ENCODE measurements at regions not wholly inside any gene's neighbourhood (a gene's known extent, or its start where the extent isn't known, plus 50 kb on each side); places are given as distances from the start of the nearest gene placed in this dataset.

- Histone ChIP-seq H3K36me3 (no peaks in the 10 kb centered on the region), H3K27ac (no peak overlapping the region), H3K4me3 (no peak overlapping the region), H3K9me3 (peaks cover 0 to 6% (median 0%) of the 10 kb centered on the region in 3 donors), H3K27me3 (no peaks in the 10 kb centered on the region), H3K4me1 (no peaks in the 10 kb centered on the region)
- TF ChIP-seq POLR2A (IDR thresholded peaks at IDR 0.05) (no peak), POLR2AphosphoS5 (IDR thresholded peaks at IDR 0.05) (no peak), CTCF (IDR thresholded peaks at IDR 0.05) (no peak), EP300 (IDR thresholded peaks at IDR 0.05) (no peak)
- no peak for ATAC-seq
- 100% methylated on average over 2 of the region's 16 CpGs; no CpG with 5 or more reads in 1 of the 2 donors for WGBS, 2 donors (ENCODE audit: low coverage in 1 of 2)
These were observed 165.1 kb downstream of the CENPC start for GRCh38 chr4:67380154-67380553.

- WGBS, 2 donors (ENCODE audit: low coverage in 1 of 2) = 82 to 87% methylated on average over 2 to 3 of the region's 3 CpGs
- TF ChIP-seq CTCF (IDR thresholded peaks at IDR 0.05) = no peak
- no peak for TF ChIP-seq EP300 (IDR thresholded peaks at IDR 0.05)
- no peak for TF ChIP-seq POLR2A (IDR thresholded peaks at IDR 0.05)
- TF ChIP-seq POLR2AphosphoS5 (IDR thresholded peaks at IDR 0.05) = no peak
- ATAC-seq = no peak
These were observed 170.0 kb downstream of the CENPC start for GRCh38 chr4:67375291-67375690.

GRCh38 chr4:67371615-67372014 lies 173.7 kb downstream of the CENPC start:
- TF ChIP-seq CTCF (IDR thresholded peaks at IDR 0.05) (no peak), EP300 (IDR thresholded peaks at IDR 0.05) (no peak), POLR2A (IDR thresholded peaks at IDR 0.05) (no peak), POLR2AphosphoS5 (IDR thresholded peaks at IDR 0.05) (no peak)
- ATAC-seq = no peak
- Histone ChIP-seq H3K27me3 (no peaks in the 10 kb centered on the region), H3K27ac (no peak overlapping the region), H3K4me3 (no peak overlapping the region), H3K36me3 (no peaks in the 10 kb centered on the region), H3K9me3 (no peaks in the 10 kb centered on the region), H3K4me1 (no peaks in the 10 kb centered on the region)
- WGBS, 2 donors (ENCODE audit: low coverage in 1 of 2) = 5 to 50% methylated on average over 1 to 2 of the region's 2 CpGs

More at GRCh38 chr4:67375291-67375690, 170.0 kb downstream of the CENPC start:
- H3K27me3 ChIP-seq = no peaks in the 10 kb centered on the region
- H3K27ac ChIP-seq = no peak overlapping the region
- H3K9me3 ChIP-seq = no peaks in the 10 kb centered on the region
- no peaks in the 10 kb centered on the region for H3K36me3 ChIP-seq
- H3K4me1 ChIP-seq = no peaks in the 10 kb centered on the region
- H3K4me3 ChIP-seq = no peak overlapping the region

- no peaks in the 10 kb centered on the region for H3K4me1 ChIP-seq
- 63 to 67% methylated on average over 1 to 2 of the region's 3 CpGs for WGBS, 2 donors (ENCODE audit: low coverage in 1 of 2)
- H3K9me3 ChIP-seq = peaks cover 0 to 15% (median 0%) of the 10 kb centered on the region in 3 donors
- H3K27me3 ChIP-seq = no peaks in the 10 kb centered on the region
- TF ChIP-seq POLR2A (IDR thresholded peaks at IDR 0.05) = no peak
- no peak for TF ChIP-seq CTCF (IDR thresholded peaks at IDR 0.05)
- TF ChIP-seq EP300 (IDR thresholded peaks at IDR 0.05) = no peak
- ATAC-seq = no peak
- no peak overlapping the region for H3K4me3 ChIP-seq
- no peaks in the 10 kb centered on the region for H3K36me3 ChIP-seq
- H3K27ac ChIP-seq = no peak overlapping the region
These were observed 178.9 kb downstream of the CENPC start for GRCh38 chr4:67366311-67366861.

GRCh38 chr4:67365661-67366245 lies 179.6 kb downstream of the CENPC start:
- no peak overlapping the region for H3K27ac ChIP-seq
- H3K4me1 ChIP-seq = no peaks in the 10 kb centered on the region
- H3K4me3 ChIP-seq = no peak overlapping the region
- 46 to 47% methylated on average over 3 of the region's 3 CpGs for WGBS, 2 donors (ENCODE audit: low coverage in 1 of 2)
- ATAC-seq = no peak
- peaks cover 0 to 20% (median 0%) of the 10 kb centered on the region in 3 donors for H3K9me3 ChIP-seq
- TF ChIP-seq EP300 (IDR thresholded peaks at IDR 0.05) (no peak), POLR2AphosphoS5 (IDR thresholded peaks at IDR 0.05) (no peak), POLR2A (IDR thresholded peaks at IDR 0.05) (no peak), CTCF (IDR thresholded peaks at IDR 0.05) (no peak)
- H3K27me3 ChIP-seq = no peaks in the 10 kb centered on the region
- H3K36me3 ChIP-seq = no peaks in the 10 kb centered on the region
